Parathyroid adenoma (tissue), 2 donors: ENCODE measurements at regions not wholly inside any gene's neighbourhood (a gene's known extent, or its start where the extent isn't known, plus 50 kb on each side); places are given as distances from the start of the nearest gene placed in this dataset.
"Not testable (repeated sequence)": the region's sequence is repeated elsewhere in the genome, so short reads cannot be mapped to it uniquely, and the experiment has no call there.

Experiments used
- H2AFZ ChIP-seq: fragments of 300-600 bp; sonication (generic); one replicate; pipeline ENCODE4 v1.7.0; 2017; ENCODE audit warnings: antibody characterized with exemption, mild to moderate bottlenecking
- H3K27ac ChIP-seq: fragments of 300-600 bp; sonication (generic); one replicate; pipeline ENCODE4 v1.7.0; 2017
- H3K27me3 ChIP-seq: fragments of 300-600 bp; sonication (generic); one replicate; pipeline ENCODE4 v1.7.0; 2017; ENCODE audit warnings: low read length; ENCODE audit not compliant: control insufficient read depth, insufficient read depth
- H3K36me3 ChIP-seq: fragments of 300-600 bp; sonication (generic); one replicate; pipeline ENCODE4 v1.7.0; 2017; ENCODE audit warnings: low read length; ENCODE audit not compliant: control insufficient read depth, insufficient read depth
- H3K4me1 ChIP-seq: fragments of 300-600 bp; sonication (generic); one replicate; pipeline ENCODE4 v1.7.0; 2017; ENCODE audit warnings: control low read depth
- H3K4me2 ChIP-seq: fragments of 300-600 bp; sonication (generic); one replicate; pipeline ENCODE4 v1.7.0; 2017; ENCODE audit warnings: low read length
- H3K4me3 ChIP-seq: fragments of 300-600 bp; sonication (generic); one replicate; pipeline ENCODE4 v1.7.0; 2017; ENCODE audit warnings: low read depth, low read length
- H3K79me2 ChIP-seq: fragments of 300-600 bp; sonication (generic); one replicate; pipeline ENCODE4 v1.7.0; 2017; ENCODE audit warnings: control low read depth
- H3K9ac ChIP-seq: fragments of 300-600 bp; sonication (generic); one replicate; pipeline ENCODE4 v1.7.0; 2017; ENCODE audit warnings: mild to moderate bottlenecking
- H3K9me3 ChIP-seq: fragments of 300-600 bp; sonication (generic); one replicate; pipeline ENCODE4 v1.7.0; 2017; ENCODE audit warnings: low read length; ENCODE audit not compliant: control insufficient read depth
- TF ChIP-seq, protein P1 (sequence below): fragments of 300-600 bp; sonication (generic); IDR thresholded peaks from one replicate; pipeline ENCODE4 v1.7.0; 2017; ENCODE audit warnings: antibody characterized with exemption, mild to moderate bottlenecking
- donor health status: primary hyperparathyroidism.

DNA sequence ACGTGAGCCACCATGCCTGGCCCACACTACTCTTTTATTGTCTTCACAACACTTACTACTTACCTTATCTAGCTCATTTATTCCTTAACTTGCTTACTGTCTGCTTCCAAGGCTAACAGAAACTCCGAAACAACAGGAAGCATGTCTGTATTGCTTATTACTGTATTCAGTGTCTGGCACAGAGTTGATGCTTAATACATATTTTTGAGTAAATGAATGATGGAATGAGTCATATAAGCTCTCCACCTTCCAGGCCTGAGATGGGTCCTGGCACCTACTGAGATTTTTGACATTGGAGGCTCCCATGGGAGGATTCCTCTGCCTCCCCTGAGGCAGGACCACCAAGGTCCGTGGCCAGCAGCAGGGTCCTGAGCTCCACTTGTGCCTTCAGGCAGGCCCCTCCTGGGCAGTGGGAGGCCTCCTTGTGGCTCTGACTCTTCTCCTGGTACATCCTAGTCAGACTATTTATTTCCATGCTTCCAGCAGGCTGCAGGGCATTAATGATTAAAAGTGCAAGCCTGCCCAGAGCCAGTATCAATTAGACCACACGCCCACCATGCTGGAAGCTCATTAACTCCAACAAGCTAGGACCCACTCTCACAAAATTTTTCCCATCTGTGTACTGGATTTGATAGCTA lies 76.5 kb upstream of the CTNNA1 start:
- H3K27me3 ChIP-seq = no peaks in the 10 kb centered on the region
- no peaks in the 10 kb centered on the region for H3K79me2 ChIP-seq
- no peak overlapping the region for H3K4me3 ChIP-seq
- TF ChIP-seq, protein P1, sequence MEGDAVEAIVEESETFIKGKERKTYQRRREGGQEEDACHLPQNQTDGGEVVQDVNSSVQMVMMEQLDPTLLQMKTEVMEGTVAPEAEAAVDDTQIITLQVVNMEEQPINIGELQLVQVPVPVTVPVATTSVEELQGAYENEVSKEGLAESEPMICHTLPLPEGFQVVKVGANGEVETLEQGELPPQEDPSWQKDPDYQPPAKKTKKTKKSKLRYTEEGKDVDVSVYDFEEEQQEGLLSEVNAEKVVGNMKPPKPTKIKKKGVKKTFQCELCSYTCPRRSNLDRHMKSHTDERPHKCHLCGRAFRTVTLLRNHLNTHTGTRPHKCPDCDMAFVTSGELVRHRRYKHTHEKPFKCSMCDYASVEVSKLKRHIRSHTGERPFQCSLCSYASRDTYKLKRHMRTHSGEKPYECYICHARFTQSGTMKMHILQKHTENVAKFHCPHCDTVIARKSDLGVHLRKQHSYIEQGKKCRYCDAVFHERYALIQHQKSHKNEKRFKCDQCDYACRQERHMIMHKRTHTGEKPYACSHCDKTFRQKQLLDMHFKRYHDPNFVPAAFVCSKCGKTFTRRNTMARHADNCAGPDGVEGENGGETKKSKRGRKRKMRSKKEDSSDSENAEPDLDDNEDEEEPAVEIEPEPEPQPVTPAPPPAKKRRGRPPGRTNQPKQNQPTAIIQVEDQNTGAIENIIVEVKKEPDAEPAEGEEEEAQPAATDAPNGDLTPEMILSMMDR = no peak
- no peak overlapping the region for H2AFZ ChIP-seq
- no peak overlapping the region for H3K9ac ChIP-seq
- no peaks in the 10 kb centered on the region for H3K4me1 ChIP-seq
- H3K4me2 ChIP-seq = no peak overlapping the region
- no peaks in the 10 kb centered on the region for H3K36me3 ChIP-seq
- no peaks in the 10 kb centered on the region for H3K9me3 ChIP-seq
- H3K27ac ChIP-seq = no peak overlapping the region

DNA sequence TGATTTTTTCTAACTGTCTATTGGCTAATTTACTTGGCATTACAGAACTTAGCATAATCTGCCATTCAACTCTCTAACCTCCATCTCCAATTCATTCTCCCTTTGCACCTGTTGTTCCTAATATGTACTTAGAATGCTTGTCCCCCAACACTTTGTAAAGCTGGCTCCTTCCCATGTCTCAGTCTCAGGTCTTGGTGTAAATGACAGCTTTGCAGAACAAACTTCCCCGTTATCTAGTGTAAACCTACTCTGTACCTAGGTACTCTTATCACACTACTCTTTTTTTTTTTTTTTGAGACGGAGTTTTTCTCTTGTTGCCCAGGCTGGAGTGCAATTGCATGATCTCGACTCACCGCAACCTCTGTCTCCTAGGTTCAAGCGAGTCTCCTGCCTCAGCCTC lies 77.2 kb upstream of the CTNNA1 start:
- Histone ChIP-seq H3K4me1 (no peaks in the 10 kb centered on the region), H3K9me3 (no peaks in the 10 kb centered on the region), H3K79me2 (no peaks in the 10 kb centered on the region), H3K27me3 (no peaks in the 10 kb centered on the region), H3K36me3 (no peaks in the 10 kb centered on the region), H3K9ac (no peak overlapping the region), H3K4me3 (no peak overlapping the region), H3K4me2 (no peak overlapping the region), H2AFZ (no peak overlapping the region), H3K27ac (no peak overlapping the region)
- TF ChIP-seq, protein P1 = no peak

DNA sequence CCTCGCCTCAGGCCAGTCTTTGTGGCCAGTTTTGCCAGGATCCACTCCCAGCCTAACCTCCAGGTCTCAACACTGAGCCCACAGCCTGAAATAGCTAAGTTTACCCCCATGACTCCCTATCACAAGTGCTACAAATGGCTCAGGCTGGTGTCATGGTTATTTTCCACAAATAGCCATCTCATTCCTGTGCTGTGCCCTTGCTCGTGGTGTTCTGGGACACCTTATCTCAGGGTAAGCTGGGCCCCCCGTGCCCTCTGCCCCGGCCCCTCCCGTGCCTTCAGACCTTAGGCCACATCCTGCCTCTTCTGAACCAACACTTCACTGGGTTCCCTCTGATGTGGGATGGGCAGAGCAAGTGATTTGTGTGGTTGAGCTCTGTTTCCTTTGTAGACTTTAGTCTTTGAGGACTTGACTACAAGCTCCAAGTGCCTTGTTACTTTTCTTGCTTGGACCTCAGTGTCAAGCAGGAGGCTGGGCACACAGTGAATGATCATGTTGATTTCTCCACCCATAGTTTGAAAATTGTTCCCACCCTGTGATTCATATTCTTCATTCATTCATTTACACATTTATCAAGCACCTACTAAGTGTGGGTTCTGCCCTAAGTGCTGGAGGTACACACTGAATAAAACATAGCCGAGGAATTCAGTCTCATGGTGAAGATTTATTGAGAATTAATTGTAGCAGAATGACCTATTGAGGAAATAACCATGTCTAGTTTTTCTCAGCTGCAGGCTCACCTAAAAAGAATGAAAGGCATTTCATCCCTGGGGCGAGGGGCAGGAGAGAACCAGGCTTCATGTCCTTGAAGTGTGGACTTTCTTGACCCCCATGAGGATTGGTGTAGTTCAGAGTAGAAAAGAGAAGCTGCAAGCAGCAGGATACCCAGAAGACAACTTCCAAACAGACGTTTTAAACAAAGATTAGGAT lies 84.5 kb upstream of the CTNNA1 start:
- H3K36me3 ChIP-seq = no peaks in the 10 kb centered on the region
- H3K79me2 ChIP-seq = no peaks in the 10 kb centered on the region
- no peak overlapping the region for H3K4me2 ChIP-seq
- no peaks in the 10 kb centered on the region for H3K4me1 ChIP-seq
- TF ChIP-seq, protein P1 = no peak
- H3K9ac ChIP-seq = no peak overlapping the region
- no peak overlapping the region for H3K27ac ChIP-seq
- no peak overlapping the region for H3K4me3 ChIP-seq
- H3K27me3 ChIP-seq = no peaks in the 10 kb centered on the region
- no peaks in the 10 kb centered on the region for H3K9me3 ChIP-seq
- H2AFZ ChIP-seq = no peak overlapping the region

DNA sequence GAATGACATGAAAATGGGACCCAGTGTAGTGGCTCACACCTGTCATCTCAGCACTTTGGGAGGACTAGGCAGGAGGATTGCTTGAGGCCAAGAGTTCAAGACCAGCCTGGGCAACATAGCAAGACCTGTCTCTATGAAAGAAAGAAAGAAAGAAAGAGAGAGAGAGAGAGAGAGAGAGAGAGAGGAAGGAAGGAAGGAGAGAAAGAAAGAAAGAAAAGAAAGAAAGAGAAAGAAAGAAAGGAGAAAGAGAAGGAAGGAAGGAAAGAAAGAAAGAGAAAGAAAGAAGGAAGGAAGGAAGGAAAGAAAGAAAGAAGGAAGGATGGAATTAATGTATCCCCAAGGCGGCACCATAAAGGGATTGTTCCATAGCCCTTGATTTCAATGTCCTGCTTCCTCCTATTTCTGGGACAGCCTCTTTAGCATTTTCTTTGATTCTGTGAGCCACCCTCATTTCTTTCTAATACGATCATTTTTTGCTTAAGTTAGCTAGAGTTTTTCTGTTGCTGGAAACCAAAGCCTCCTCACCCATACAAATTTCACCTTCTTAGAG lies 85.4 kb upstream of the CTNNA1 start:
- not testable (repeated sequence) for H3K36me3 ChIP-seq, H3K9me3 ChIP-seq, H3K4me2 ChIP-seq, H2AFZ ChIP-seq, H3K4me3 ChIP-seq, H3K4me1 ChIP-seq, H3K27me3 ChIP-seq, H3K9ac ChIP-seq, H3K27ac ChIP-seq, H3K79me2 ChIP-seq

DNA sequence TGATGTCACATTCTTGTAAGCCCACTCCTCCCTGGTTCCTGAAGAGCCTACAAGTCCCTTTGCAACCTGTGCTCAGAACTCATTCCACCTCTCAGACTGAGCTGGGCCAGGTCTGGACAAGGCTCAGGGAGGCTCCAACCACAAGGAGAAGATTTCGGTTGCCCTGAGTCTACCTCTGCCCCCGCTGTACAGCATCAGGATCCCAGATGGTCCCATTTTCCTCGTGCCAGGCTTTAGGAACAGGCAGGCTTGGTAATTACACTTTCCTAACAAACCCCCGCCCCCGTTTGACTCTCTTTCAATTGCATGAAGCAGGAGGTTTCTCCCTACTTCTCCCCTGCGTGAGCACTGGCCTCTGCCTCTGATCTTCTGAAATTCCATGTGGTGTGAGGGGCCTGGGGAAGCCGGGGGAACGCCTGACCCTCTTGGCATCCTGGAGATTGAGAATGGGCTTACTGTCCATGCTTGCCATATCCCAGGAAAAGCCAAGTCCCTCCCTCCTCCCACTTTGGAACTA lies 86.9 kb upstream of the CTNNA1 start:
- H3K4me1 ChIP-seq = no peaks in the 10 kb centered on the region
- H3K4me3 ChIP-seq = no peak overlapping the region
- no peaks in the 10 kb centered on the region for H3K9me3 ChIP-seq
- TF ChIP-seq, protein P1 = no peak
- no peaks in the 10 kb centered on the region for H3K27me3 ChIP-seq
- H3K36me3 ChIP-seq = no peaks in the 10 kb centered on the region
- no peaks in the 10 kb centered on the region for H3K79me2 ChIP-seq
- no peak overlapping the region for H2AFZ ChIP-seq
- H3K27ac ChIP-seq = no peak overlapping the region
- no peak overlapping the region for H3K4me2 ChIP-seq
- no peak overlapping the region for H3K9ac ChIP-seq
